Lower leg skin (tissue), 3 donors: ENCODE measurements at regions not wholly inside any gene's neighbourhood (a gene's known extent, or its start where the extent isn't known, plus 50 kb on each side); places are given as distances from the start of the nearest gene placed in this dataset.

Source experiments
- CTCF ChIP-seq, 3 donors: fragments of 450-650 bp; IDR thresholded peaks; one replicate each; pipeline ENCODE4 v1.5.1; 2016; ENCODE audit warnings: antibody characterized with exemption in 3 of 3, mild to moderate bottlenecking in 3 of 3, moderate library complexity in 2 of 3
- POLR2A ChIP-seq, 2 donors: fragments of 450-650 bp; IDR thresholded peaks; one replicate each; pipeline ENCODE4 v1.6.1; 2016 to 2017; ENCODE audit warnings: antibody characterized with exemption in 2 of 2, mild to moderate bottlenecking in 1 of 2, moderate library complexity in 1 of 2

GRCh38 chr13:34640993-34641330 is 301.1 kb upstream of the NBEA start:
- TF ChIP-seq CTCF (IDR thresholded peaks at IDR 0.05) (no peak), POLR2A (IDR thresholded peaks at IDR 0.05) (no peak)
